Gastrocnemius medialis (tissue), 4 donors: ENCODE measurements at regions not wholly inside any gene's neighbourhood (a gene's known extent, or its start where the extent isn't known, plus 50 kb on each side); places are given as distances from the start of the nearest gene placed in this dataset.

ENCODE experiments used
- ATAC-seq, 2 donors: fragments of 150-250 bp; one replicate each; pipeline ENCODE4 v1.9.1; 2016
- DNase-seq, 2 donors: peaks; one replicate each; pipeline ENCODE4 v3.0.0-alpha.2; 2019
- H3K27ac ChIP-seq, 4 donors: fragments of 200-600 bp; sonication (generic); 1 replicate in 1 of 4; 2 replicates in 3 of 4; pipeline ENCODE4 v1.5.1; 2016 to 2018; ENCODE audit warnings: mild to moderate bottlenecking in 2 of 4, moderate library complexity in 1 of 4
- H3K27me3 ChIP-seq, 3 donors: fragments of 200-600 bp; sonication (generic) in 2 of 3; 1 replicate in 1 of 3; 2 replicates in 2 of 3; pipeline versions ENCODE4 v1.5.1 to v1.6.0; 2016 to 2019; ENCODE audit warnings: mild to moderate bottlenecking in 1 of 3, moderate library complexity in 1 of 3
- H3K36me3 ChIP-seq, 2 donors: fragments of 200-600 bp; sonication (generic) in 1 of 2; one replicate each; pipeline ENCODE4 v1.5.1; 2017 to 2018
- H3K4me1 ChIP-seq, 2 donors: fragments of 200-600 bp; sonication (generic) in 1 of 2; one replicate each; pipeline ENCODE4 v1.5.1; 2016 to 2017; ENCODE audit warnings: mild to moderate bottlenecking in 2 of 2
- H3K4me3 ChIP-seq, 4 donors: fragments of 200-600 bp; sonication (generic) in 3 of 4; 1 replicate in 1 of 4; 2 replicates in 3 of 4; pipeline ENCODE4 v1.5.1; 2016 to 2019; ENCODE audit warnings: mild to moderate bottlenecking in 2 of 4
- H3K9me3 ChIP-seq, 3 donors: fragments of 200-600 bp; sonication (generic) in 2 of 3; 1 replicate in 1 of 3; 2 replicates in 2 of 3; pipeline ENCODE4 v1.5.1; 2016 to 2019
- POLR2A ChIP-seq, 2 donors: fragments of 450-650 bp; IDR thresholded peaks; one replicate each; pipeline ENCODE4 v1.6.1; 2017; ENCODE audit warnings: antibody characterized with exemption in 2 of 2, mild to moderate bottlenecking in 2 of 2, moderate library complexity in 2 of 2
- in situ Hi-C, 4 donors: fragments of 200-750 bp; cut with MboI; loops; one replicate each; pipeline versions ENCODE4 v1.15.0 to v1.8.0; 2017; ENCODE audit warnings: low sequenced_read_pairs in 4 of 4
- intact Hi-C: fragments of 100-400 bp; cut with DNase I; formaldehyde crosslinking; loops from one replicate; pipeline ENCODE4 v1.15.1; 2023; ENCODE audit warnings: low total_unique reads
- TF ChIP-seq, protein P1 (sequence below), 5 experiments: fragments of 450-650 bp in 3 of 5; fragments of 200-600 bp in 2 of 5; sonication (generic) in 2 of 5; IDR thresholded peaks in 4 of 5; conservative IDR thresholded peaks in 1 of 5; 1 replicate in 4 of 5; 2 replicates in 1 of 5; pipeline ENCODE4 v1.5.1; 2016 to 2019; ENCODE audit warnings: antibody characterized with exemption in 5 of 5, mild to moderate bottlenecking in 3 of 5, moderate library complexity in 3 of 5

DNA sequence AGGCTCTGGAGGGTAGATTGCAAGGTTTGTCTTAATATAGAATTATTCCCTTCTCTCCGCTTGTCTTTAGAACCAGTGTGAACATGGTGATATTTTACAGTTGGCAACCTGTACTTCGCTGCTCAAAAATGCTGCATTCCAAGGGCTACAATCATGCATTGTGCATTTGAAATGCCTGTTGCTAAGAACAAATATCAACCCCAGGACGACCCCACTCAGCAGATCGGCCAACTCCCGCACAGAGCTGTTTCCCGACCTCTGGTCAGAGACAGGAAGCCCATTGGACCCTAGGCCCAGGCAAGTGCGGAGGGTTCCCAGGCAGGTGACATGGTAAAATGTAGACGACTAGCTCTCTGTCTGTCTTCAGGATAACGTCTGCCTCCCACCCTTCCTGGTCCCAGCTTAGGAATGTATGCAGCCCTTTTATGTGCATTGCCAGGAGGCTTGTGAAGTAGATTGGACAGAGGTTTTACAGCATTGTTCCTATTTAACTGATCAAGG, 263.5 kb downstream of the FOXO1 start:
- ATAC-seq (no peak), DNase-seq (no peak)
- H3K4me1 ChIP-seq = peaks cover 35 to 44% of the 10 kb centered on the region in 2 donors
- no peaks in the 10 kb centered on the region for H3K9me3 ChIP-seq
- intact Hi-C loops (loop anchor here (2.0 kb wide), 2 partner anchors 50 to 264 kb away; partner anchors contain the start of gene FOXO1), in situ Hi-C loops (no loop called here)
- H3K27me3 ChIP-seq = no peaks in the 10 kb centered on the region
- TF ChIP-seq, protein P1, sequence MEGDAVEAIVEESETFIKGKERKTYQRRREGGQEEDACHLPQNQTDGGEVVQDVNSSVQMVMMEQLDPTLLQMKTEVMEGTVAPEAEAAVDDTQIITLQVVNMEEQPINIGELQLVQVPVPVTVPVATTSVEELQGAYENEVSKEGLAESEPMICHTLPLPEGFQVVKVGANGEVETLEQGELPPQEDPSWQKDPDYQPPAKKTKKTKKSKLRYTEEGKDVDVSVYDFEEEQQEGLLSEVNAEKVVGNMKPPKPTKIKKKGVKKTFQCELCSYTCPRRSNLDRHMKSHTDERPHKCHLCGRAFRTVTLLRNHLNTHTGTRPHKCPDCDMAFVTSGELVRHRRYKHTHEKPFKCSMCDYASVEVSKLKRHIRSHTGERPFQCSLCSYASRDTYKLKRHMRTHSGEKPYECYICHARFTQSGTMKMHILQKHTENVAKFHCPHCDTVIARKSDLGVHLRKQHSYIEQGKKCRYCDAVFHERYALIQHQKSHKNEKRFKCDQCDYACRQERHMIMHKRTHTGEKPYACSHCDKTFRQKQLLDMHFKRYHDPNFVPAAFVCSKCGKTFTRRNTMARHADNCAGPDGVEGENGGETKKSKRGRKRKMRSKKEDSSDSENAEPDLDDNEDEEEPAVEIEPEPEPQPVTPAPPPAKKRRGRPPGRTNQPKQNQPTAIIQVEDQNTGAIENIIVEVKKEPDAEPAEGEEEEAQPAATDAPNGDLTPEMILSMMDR (IDR thresholded peaks at IDR 0.05 in 4 of 5, conservative IDR thresholded peaks at IDR 0.05 in 1 of 5) = no peak
- TF ChIP-seq POLR2A (IDR thresholded peaks at IDR 0.05) = no peak
- no peak overlapping the region for H3K4me3 ChIP-seq
- H3K36me3 ChIP-seq = no peaks in the 10 kb centered on the region
- H3K27ac ChIP-seq = peak overlapping the region; percentile 48 to 75 (median 56)

GRCh38 chr13:40403509-40404241, 262.8 kb downstream of the FOXO1 start:
- H3K27me3 ChIP-seq = no peaks in the 10 kb centered on the region
- no peak for ATAC-seq
- TF ChIP-seq POLR2A (IDR thresholded peaks at IDR 0.05) = no peak
- TF ChIP-seq, protein P1 (IDR thresholded peaks at IDR 0.05 in 4 of 5, conservative IDR thresholded peaks at IDR 0.05 in 1 of 5) = no peak
- H3K4me1 ChIP-seq = peaks cover 35 to 44% of the 10 kb centered on the region in 2 donors
- H3K27ac ChIP-seq = peak overlapping the region; percentile 48 to 75 (median 56)
- H3K36me3 ChIP-seq = no peaks in the 10 kb centered on the region
- DNase-seq = no peak
- in situ Hi-C loops (no loop called here), intact Hi-C loops (loop anchor here (2.0 kb wide), 2 partner anchors 51 to 263 kb away; partner anchors contain the start of gene FOXO1)
- no peaks in the 10 kb centered on the region for H3K9me3 ChIP-seq
- no peak overlapping the region for H3K4me3 ChIP-seq

- no peaks in the 10 kb centered on the region for H3K9me3 ChIP-seq
- in situ Hi-C loops = no loop called here
- DNase-seq (no peak), ATAC-seq (no peak)
- no peaks in the 10 kb centered on the region for H3K36me3 ChIP-seq
- TF ChIP-seq, protein P1 (IDR thresholded peaks at IDR 0.05 in 4 of 5, conservative IDR thresholded peaks at IDR 0.05 in 1 of 5) = no peak
- TF ChIP-seq POLR2A (IDR thresholded peaks at IDR 0.05) = no peak
- H3K27me3 ChIP-seq = no peaks in the 10 kb centered on the region
- H3K27ac ChIP-seq = peak overlapping the region in 2 of 4 donors; percentile 43 to 54
- intact Hi-C loops = no loop called here
- no peak overlapping the region for H3K4me3 ChIP-seq
- H3K4me1 ChIP-seq = peaks cover 40 to 51% of the 10 kb centered on the region in 2 donors
Observed at GRCh38 chr13:40404407-40404806, 262.0 kb downstream of the FOXO1 start.

GRCh38 chr13:40404967-40405716, 261.3 kb downstream of the FOXO1 start:
- H3K36me3 ChIP-seq = no peaks in the 10 kb centered on the region
- DNase-seq (no peak), ATAC-seq (peak in 1 of 2 donors; percentile 19)
- TF ChIP-seq, protein P1 (IDR thresholded peaks at IDR 0.05 in 4 of 5, conservative IDR thresholded peaks at IDR 0.05 in 1 of 5) = no peak
- no peak for TF ChIP-seq POLR2A (IDR thresholded peaks at IDR 0.05)
- H3K4me3 ChIP-seq = no peak overlapping the region
- intact Hi-C loops = loop anchor here (5.0 kb wide), 2 partner anchors 142 to 168 kb away; no protein-coding TSS in a partner anchor
- no peaks in the 10 kb centered on the region for H3K27me3 ChIP-seq
- peak overlapping the region; percentile 14 to 54 (median 36) for H3K27ac ChIP-seq
- H3K9me3 ChIP-seq = no peaks in the 10 kb centered on the region
- in situ Hi-C loops = no loop called here
- peaks cover 42 to 58% of the 10 kb centered on the region in 2 donors for H3K4me1 ChIP-seq
